Loucy (cell line): ENCODE measurements at regions not wholly inside any gene's neighbourhood (a gene's known extent, or its start where the extent isn't known, plus 50 kb on each side); places are given as distances from the start of the nearest gene placed in this dataset.
A peak's percentile ranks its signal among the peaks of the same experiment; 100 is the strongest.

ENCODE experiments used
- CTCF ChIP-seq: fragments of 200-600 bp; sonication (generic); conservative IDR thresholded peaks from 2 replicates; pipeline ENCODE4 v1.5.1; 2014; ENCODE audit warnings: mild to moderate bottlenecking, antibody characterized with exemption, low read length
- EZH2phosphoT487 ChIP-seq: fragments of 200-600 bp; IDR thresholded peaks from 2 replicates; pipeline ENCODE4 v1.6.1; 2018; ENCODE audit warnings: antibody characterized with exemption, mild to moderate bottlenecking, moderate library complexity, borderline replicate concordance

GRCh38 chr7:51369746-51370145 lies 53.1 kb upstream of the COBL start:
- TF ChIP-seq CTCF (peak; percentile 44), EZH2phosphoT487 (no peak)
